Panc1 (cell line): ENCODE measurements at regions not wholly inside any gene's neighbourhood (a gene's known extent, or its start where the extent isn't known, plus 50 kb on each side); places are given as distances from the start of the nearest gene placed in this dataset.

Experiments used
- ATAC-seq: fragments of 200-7000 bp; cut with Tn5 transposase; 2 replicates; pipeline ENCODE4 v1.9.1; 2020; ENCODE audit warnings: mild to moderate bottlenecking, moderate library complexity
- BruUV-seq: library from RNA; stranded (reverse); fragments of 400-500 nt; replicated peaks from 2 replicates; lab custom pipeline; 2021; lab: Mats Ljungman, UMichigan
- CTCF ChIA-PET: fragments of 300-600 bp; sonication (Branson Sonifier 250); formaldehyde crosslinking; loops from one replicate; lab custom pipeline; 2022; ENCODE audit warnings: antibody characterized with exemption; lab: Charles Lee
- POLR2A ChIA-PET: fragments of 300-600 bp; sonication (Branson Sonifier 250); formaldehyde crosslinking; loops from one replicate; lab custom pipeline; 2022; ENCODE audit warnings: antibody characterized with exemption; lab: Charles Lee
- DNase-seq: peaks from one replicate; pipeline ENCODE4 v3.0.0-alpha.2; 2010; ENCODE audit warnings: low read depth, low spot score
- H3K27ac ChIP-seq: 2 replicates; pipeline ENCODE4 v1.5.1; 2011; ENCODE audit warnings: mild to moderate bottlenecking, low read length, inconsistent platforms
- H3K27me3 ChIP-seq: fragments of 200-500 bp; sonication (Bioruptor generic); 2 replicates; pipeline ENCODE4 v1.6.0; 2014; ENCODE audit warnings: low read length, inconsistent platforms; ENCODE audit not compliant: control insufficient read depth, insufficient read depth
- H3K36me3 ChIP-seq: fragments of 200-500 bp; sonication (Bioruptor generic); 2 replicates; pipeline ENCODE4 v1.5.1; 2014; ENCODE audit warnings: inconsistent platforms, mild to moderate bottlenecking, low read length, moderate library complexity; ENCODE audit not compliant: control insufficient read depth, insufficient read depth
- H3K4me1 ChIP-seq: 2 replicates; pipeline ENCODE4 v1.5.1; 2011; ENCODE audit warnings: inconsistent platforms, mild to moderate bottlenecking, low read length, moderate library complexity; ENCODE audit not compliant: control insufficient read depth, insufficient read depth
- H3K4me3 ChIP-seq, 2 experiments: 2 replicates each; pipeline ENCODE4 v1.5.1; 2011 to 2012; ENCODE audit warnings: low read depth in 2 of 2, low read length in 2 of 2, mild to moderate bottlenecking in 2 of 2, inconsistent platforms in 1 of 2, moderate library complexity in 1 of 2
- H3K9me3 ChIP-seq: fragments of 200-500 bp; sonication (Bioruptor generic); 2 replicates; pipeline ENCODE4 v1.5.1; 2014; ENCODE audit warnings: low read depth, mild to moderate bottlenecking, inconsistent platforms, low read length, moderate library complexity; ENCODE audit not compliant: control insufficient read depth, insufficient read depth
- POLR2AphosphoS5 ChIP-seq: IDR thresholded peaks from 2 replicates; pipeline ENCODE4 v1.6.1; 2012; ENCODE audit warnings: mild to moderate bottlenecking, low read depth, low read length, moderate library complexity
- SIN3A ChIP-seq: IDR thresholded peaks from 2 replicates; pipeline ENCODE4 v1.6.1; 2012; ENCODE audit warnings: low read depth, mild to moderate bottlenecking, low read length, moderate library complexity, borderline replicate concordance; ENCODE audit not compliant: insufficient read depth
- TCF7L2 ChIP-seq: IDR thresholded peaks from 2 replicates; pipeline ENCODE4 v1.6.1; 2011; ENCODE audit warnings: mild to moderate bottlenecking, low read depth, low read length, inconsistent platforms
- in situ Hi-C: cut with HindIII; loops from 2 replicates; pipeline ENCODE4 v1.10.0; 2016; ENCODE audit warnings: low sequenced_read_pairs, low pct_unique_long_range_greater_than_20kb
- intact Hi-C: fragments of 100-400 bp; cut with micrococcal nuclease; formaldehyde crosslinking; loops from one replicate; pipeline ENCODE4 v1.10.0; 2022; ENCODE audit not compliant: unreplicated experiment
- TF ChIP-seq, protein P1 (sequence below), 2 experiments: IDR thresholded peaks; 2 replicates each; pipeline ENCODE4 v1.6.1; 2011 to 2012; ENCODE audit warnings: low read depth in 2 of 2, control low read depth in 1 of 2, low read length in 1 of 2, mild to moderate bottlenecking in 1 of 2, moderate library complexity in 1 of 2; ENCODE audit not compliant: insufficient read depth in 1 of 2
- TF ChIP-seq, protein P2 (sequence below): fragments of 450-650 bp; IDR thresholded peaks from 2 replicates; pipeline ENCODE4 v1.5.1; 2017; ENCODE audit warnings: mild to moderate bottlenecking

DNA sequence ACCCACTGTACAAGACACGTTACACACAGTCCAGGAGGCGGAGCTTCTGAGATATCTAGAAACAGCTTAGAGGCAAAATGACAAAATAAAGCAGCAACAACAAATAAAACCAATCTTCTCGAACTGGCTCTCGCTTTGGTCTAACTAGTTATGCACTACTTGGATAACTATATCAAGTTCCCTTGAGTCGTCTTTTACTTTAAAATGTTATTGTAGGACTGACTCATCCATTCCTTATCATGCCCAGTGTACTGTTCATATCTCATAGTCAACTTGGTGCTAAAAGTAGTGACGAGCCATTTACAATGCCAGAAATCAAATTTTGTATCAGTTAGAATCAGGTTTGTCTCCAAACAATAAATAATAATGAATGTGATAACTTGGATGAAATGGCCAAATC lies 102.5 kb upstream of the SLC35G4 start:
- intact Hi-C loops (loop anchor here (10.0 kb wide), 1 partner anchor 48 kb away; no protein-coding TSS in a partner anchor), in situ Hi-C loops (no loop called here)
- Histone ChIP-seq H3K4me1 (no peaks in the 10 kb centered on the region), H3K36me3 (no peaks in the 10 kb centered on the region), H3K4me3 (no peak overlapping the region), H3K27ac (no peak overlapping the region), H3K9me3 (no peaks in the 10 kb centered on the region), H3K27me3 (no peaks in the 10 kb centered on the region)
- no peak for DNase-seq
- BruUV-seq, result no TSS peak
- no peak for ATAC-seq
- ChIA-PET POLR2A (no interaction called here), CTCF (no interaction called here)
- TF ChIP-seq, protein P1, sequence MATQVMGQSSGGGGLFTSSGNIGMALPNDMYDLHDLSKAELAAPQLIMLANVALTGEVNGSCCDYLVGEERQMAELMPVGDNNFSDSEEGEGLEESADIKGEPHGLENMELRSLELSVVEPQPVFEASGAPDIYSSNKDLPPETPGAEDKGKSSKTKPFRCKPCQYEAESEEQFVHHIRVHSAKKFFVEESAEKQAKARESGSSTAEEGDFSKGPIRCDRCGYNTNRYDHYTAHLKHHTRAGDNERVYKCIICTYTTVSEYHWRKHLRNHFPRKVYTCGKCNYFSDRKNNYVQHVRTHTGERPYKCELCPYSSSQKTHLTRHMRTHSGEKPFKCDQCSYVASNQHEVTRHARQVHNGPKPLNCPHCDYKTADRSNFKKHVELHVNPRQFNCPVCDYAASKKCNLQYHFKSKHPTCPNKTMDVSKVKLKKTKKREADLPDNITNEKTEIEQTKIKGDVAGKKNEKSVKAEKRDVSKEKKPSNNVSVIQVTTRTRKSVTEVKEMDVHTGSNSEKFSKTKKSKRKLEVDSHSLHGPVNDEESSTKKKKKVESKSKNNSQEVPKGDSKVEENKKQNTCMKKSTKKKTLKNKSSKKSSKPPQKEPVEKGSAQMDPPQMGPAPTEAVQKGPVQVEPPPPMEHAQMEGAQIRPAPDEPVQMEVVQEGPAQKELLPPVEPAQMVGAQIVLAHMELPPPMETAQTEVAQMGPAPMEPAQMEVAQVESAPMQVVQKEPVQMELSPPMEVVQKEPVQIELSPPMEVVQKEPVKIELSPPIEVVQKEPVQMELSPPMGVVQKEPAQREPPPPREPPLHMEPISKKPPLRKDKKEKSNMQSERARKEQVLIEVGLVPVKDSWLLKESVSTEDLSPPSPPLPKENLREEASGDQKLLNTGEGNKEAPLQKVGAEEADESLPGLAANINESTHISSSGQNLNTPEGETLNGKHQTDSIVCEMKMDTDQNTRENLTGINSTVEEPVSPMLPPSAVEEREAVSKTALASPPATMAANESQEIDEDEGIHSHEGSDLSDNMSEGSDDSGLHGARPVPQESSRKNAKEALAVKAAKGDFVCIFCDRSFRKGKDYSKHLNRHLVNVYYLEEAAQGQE (IDR thresholded peaks at IDR 0.05; ENCODE audit: insufficient read depth in 1 of 2, low read depth in 2 of 2, low read length in 1 of 2), result no peak
- TF ChIP-seq, protein P2, sequence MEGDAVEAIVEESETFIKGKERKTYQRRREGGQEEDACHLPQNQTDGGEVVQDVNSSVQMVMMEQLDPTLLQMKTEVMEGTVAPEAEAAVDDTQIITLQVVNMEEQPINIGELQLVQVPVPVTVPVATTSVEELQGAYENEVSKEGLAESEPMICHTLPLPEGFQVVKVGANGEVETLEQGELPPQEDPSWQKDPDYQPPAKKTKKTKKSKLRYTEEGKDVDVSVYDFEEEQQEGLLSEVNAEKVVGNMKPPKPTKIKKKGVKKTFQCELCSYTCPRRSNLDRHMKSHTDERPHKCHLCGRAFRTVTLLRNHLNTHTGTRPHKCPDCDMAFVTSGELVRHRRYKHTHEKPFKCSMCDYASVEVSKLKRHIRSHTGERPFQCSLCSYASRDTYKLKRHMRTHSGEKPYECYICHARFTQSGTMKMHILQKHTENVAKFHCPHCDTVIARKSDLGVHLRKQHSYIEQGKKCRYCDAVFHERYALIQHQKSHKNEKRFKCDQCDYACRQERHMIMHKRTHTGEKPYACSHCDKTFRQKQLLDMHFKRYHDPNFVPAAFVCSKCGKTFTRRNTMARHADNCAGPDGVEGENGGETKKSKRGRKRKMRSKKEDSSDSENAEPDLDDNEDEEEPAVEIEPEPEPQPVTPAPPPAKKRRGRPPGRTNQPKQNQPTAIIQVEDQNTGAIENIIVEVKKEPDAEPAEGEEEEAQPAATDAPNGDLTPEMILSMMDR, result no peak
- TF ChIP-seq SIN3A, result no peak

DNA sequence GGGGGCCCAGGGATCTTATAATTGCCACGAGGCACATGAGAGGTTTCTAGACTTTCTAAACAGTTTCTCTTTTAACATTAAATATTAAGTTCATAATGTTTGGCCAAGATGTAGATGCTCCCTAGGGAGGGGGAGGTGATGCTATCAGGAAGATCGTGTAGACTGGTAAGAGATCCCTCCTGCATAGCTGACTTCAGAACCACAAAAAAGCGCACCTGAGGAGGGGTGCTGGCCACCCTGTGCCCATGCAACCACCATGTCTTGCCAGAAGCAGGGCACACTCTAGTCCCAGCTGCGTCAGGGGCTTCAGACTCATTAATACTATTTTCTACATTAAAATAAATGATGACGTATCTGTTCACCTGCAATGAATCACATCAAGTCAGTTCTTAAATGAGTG lies 103.4 kb upstream of the SLC35G4 start:
- in situ Hi-C loops, result no loop called here
- no peak overlapping the region for H3K27ac ChIP-seq
- POLR2A ChIA-PET, result no interaction called here
- H3K4me1 ChIP-seq, result no peaks in the 10 kb centered on the region
- H3K27me3 ChIP-seq, result no peaks in the 10 kb centered on the region
- no peak for DNase-seq
- CTCF ChIA-PET, result no interaction called here
- ATAC-seq, result no peak
- H3K36me3 ChIP-seq, result no peaks in the 10 kb centered on the region
- no peaks in the 10 kb centered on the region for H3K9me3 ChIP-seq
- TF ChIP-seq TCF7L2 (no peak), POLR2AphosphoS5 (no peak), SIN3A (no peak)
- TF ChIP-seq, protein P2, result no peak
- TF ChIP-seq, protein P1 (IDR thresholded peaks at IDR 0.05; ENCODE audit: insufficient read depth in 1 of 2, low read depth in 2 of 2, low read length in 1 of 2), result no peak
- H3K4me3 ChIP-seq, result no peak overlapping the region
- BruUV-seq, result no TSS peak
- intact Hi-C loops, result loop anchor here (10.0 kb wide), 1 partner anchor 49 kb away; no protein-coding TSS in a partner anchor
